A549 (cell line): ENCODE measurements at regions not wholly inside any gene's neighbourhood (a gene's known extent, or its start where the extent isn't known, plus 50 kb on each side); places are given as distances from the start of the nearest gene placed in this dataset.

ENCODE experiments used
- ATAC-seq, 2 experiments: fragments of 200-7000 bp in 1 of 2; fragments of >200 bp in 1 of 2; cut with Nextera tagmentation in 1 of 2; cut with Tn5 transposase in 1 of 2; 3 replicates each; pipeline versions ENCODE4 v1.8.0 to v1.9.1; 2018 to 2020; ENCODE audit warnings: mild to moderate bottlenecking in 1 of 2, moderate library complexity in 1 of 2
- CTCF ChIA-PET: fragments of 300-600 bp; sonication (Branson Sonifier 250); formaldehyde crosslinking; extraction: SDS; loops from one replicate; lab custom pipeline; 2021; ENCODE audit warnings: antibody characterized with exemption, inconsistent platforms; lab: Yijun Ruan, JAX
- POLR2A ChIA-PET: fragments of 350-600 bp; formaldehyde crosslinking; extraction: SDS; loops from one replicate; lab custom pipeline; 2021; ENCODE audit warnings: antibody characterized with exemption, inconsistent platforms; lab: Yijun Ruan, JAX
- DNase-seq, 2 experiments: peaks; one replicate each; pipeline versions ENCODE4 v3.0.0 to v3.0.0-alpha.2; 2011 to 2016; ENCODE audit warnings: low read depth in 1 of 2, low spot score in 1 of 2
- FAIRE-seq: peaks from 2 replicates; lab custom pipeline; 2011; peaks lifted over from hg19 to GRCh38; lab: Jason Lieb, UNC
- H3K27ac ChIP-seq, 2 experiments: fragments of >200 bp; sonication (Bioruptor Twin); formaldehyde crosslinking; 3 replicates each; pipeline ENCODE4 v1.5.1; 2016 to 2017
- H3K4me1 ChIP-seq: fragments of >200 bp; sonication (Bioruptor Twin); formaldehyde crosslinking; 3 replicates; pipeline ENCODE4 v1.6.1; 2016
- H3K4me2 ChIP-seq: fragments of >200 bp; sonication (Bioruptor Twin); formaldehyde crosslinking; 3 replicates; pipeline ENCODE4 v1.6.1; 2016
- H3K4me3 ChIP-seq: fragments of >200 bp; sonication (Bioruptor Twin); formaldehyde crosslinking; 3 replicates; pipeline ENCODE4 v1.5.1; 2016
- H3K9me3 ChIP-seq: fragments of >200 bp; sonication (Bioruptor Twin); formaldehyde crosslinking; 3 replicates; pipeline ENCODE4 v1.6.1; 2016
- BHLHE40 ChIP-seq: IDR thresholded peaks from 2 replicates; pipeline ENCODE4 v1.6.1; 2012; ENCODE audit warnings: low read depth, low read length, inconsistent platforms
- CHD4 ChIP-seq: fragments of 200-600 bp; sonication (generic); IDR thresholded peaks from 2 replicates; pipeline ENCODE4 v1.6.1; 2016; ENCODE audit warnings: antibody characterized with exemption, mild to moderate bottlenecking, borderline replicate concordance
- CTCF ChIP-seq: fragments of >200 bp; sonication (Bioruptor Twin); formaldehyde crosslinking; IDR thresholded peaks from 3 replicates; pipeline ENCODE4 v1.5.1; 2016
- EHF ChIP-seq: fragments of 250-450 bp; sonication (Bioruptor Pico); IDR thresholded peaks from 2 replicates; pipeline ENCODE4 v1.5.0; 2020; ENCODE audit warnings: mild to moderate bottlenecking
- EHMT2 ChIP-seq: fragments of 200-600 bp; sonication (generic); IDR thresholded peaks from 2 replicates; pipeline ENCODE4 v1.6.1; 2016; ENCODE audit warnings: antibody characterized with exemption, low read depth, mild to moderate bottlenecking, moderate library complexity
- EP300 ChIP-seq, 2 experiments: fragments of >200 bp; sonication (Bioruptor Twin); formaldehyde crosslinking; IDR thresholded peaks; 2 replicates in 1 of 2; 3 replicates in 1 of 2; pipeline ENCODE4 v1.6.1; 2016 to 2017
- FOSB ChIP-seq: fragments of 250-450 bp; sonication (Bioruptor Pico); IDR thresholded peaks from 2 replicates; pipeline ENCODE4 v1.5.0; 2020; ENCODE audit warnings: mild to moderate bottlenecking, moderate library complexity
- FOSL2 ChIP-seq, 2 experiments: fragments of 450-650 bp in 1 of 2; fragments of >200 bp in 1 of 2; sonication (Bioruptor Twin) in 1 of 2; formaldehyde crosslinking; IDR thresholded peaks; 2 replicates each; pipeline versions ENCODE4 v1.5.0 to v1.6.1; 2016 to 2020; ENCODE audit warnings: mild to moderate bottlenecking in 1 of 2, moderate library complexity in 1 of 2
- HMGXB4 ChIP-seq: fragments of 250-450 bp; sonication (Bioruptor Pico); IDR thresholded peaks from 2 replicates; pipeline ENCODE4 v1.5.0; 2021; ENCODE audit warnings: mild to moderate bottlenecking, moderate library complexity, borderline replicate concordance
- HOXB13 ChIP-seq: fragments of 250-450 bp; sonication (Bioruptor Pico); IDR thresholded peaks from 2 replicates; pipeline ENCODE4 v1.5.0; 2020; ENCODE audit warnings: low read depth, mild to moderate bottlenecking, moderate library complexity
- JUN ChIP-seq, 2 experiments: fragments of >200 bp; sonication (Bioruptor Twin); formaldehyde crosslinking; IDR thresholded peaks; 2 replicates in 1 of 2; 3 replicates in 1 of 2; pipeline ENCODE4 v1.6.1; 2016 to 2017
- KDM5A ChIP-seq: fragments of 200-600 bp; sonication (generic); IDR thresholded peaks from 2 replicates; pipeline ENCODE4 v1.6.1; 2016; ENCODE audit warnings: antibody characterized with exemption, mild to moderate bottlenecking
- MAFK ChIP-seq: fragments of 450-650 bp; IDR thresholded peaks from 2 replicates; pipeline ENCODE4 v1.6.1; 2014; ENCODE audit not compliant: partially characterized antibody
- MYC ChIP-seq: IDR thresholded peaks from 2 replicates; pipeline ENCODE4 v1.6.1; 2012; ENCODE audit warnings: mild to moderate bottlenecking, inconsistent platforms, low read length, improper control_type of control experiment, borderline replicate concordance
- PBX3 ChIP-seq: IDR thresholded peaks from 2 replicates; pipeline ENCODE4 v1.6.1; 2012
- PHF8 ChIP-seq: fragments of 200-600 bp; sonication (generic); IDR thresholded peaks from 2 replicates; pipeline ENCODE4 v1.6.1; 2016; ENCODE audit warnings: low read depth, mild to moderate bottlenecking, antibody characterized with exemption, moderate library complexity, borderline replicate concordance
- POLR2AphosphoS2 ChIP-seq: conservative IDR thresholded peaks from 2 replicates; pipeline ENCODE4 v1.6.1; 2012; ENCODE audit warnings: low read length, improper control_type of control experiment, inconsistent platforms
- RCOR1 ChIP-seq: fragments of 150-350 bp; IDR thresholded peaks from 2 replicates; pipeline ENCODE4 v1.6.1; 2014; ENCODE audit warnings: antibody characterized with exemption, low read length, low read depth
- SMC3 ChIP-seq: fragments of >200 bp; sonication (Bioruptor Twin); formaldehyde crosslinking; IDR thresholded peaks from 3 replicates; pipeline ENCODE4 v1.6.1; 2018; ENCODE audit warnings: inconsistent platforms
- SREBF2 ChIP-seq: fragments of 450-650 bp; IDR thresholded peaks from 2 replicates; pipeline ENCODE4 v1.6.1; 2014; ENCODE audit warnings: mild to moderate bottlenecking, moderate library complexity
- TP53 ChIP-seq: fragments of 250-450 bp; sonication (Bioruptor Pico); IDR thresholded peaks from 2 replicates; pipeline ENCODE4 v1.5.0; 2021; ENCODE audit warnings: mild to moderate bottlenecking, moderate library complexity
- ZC3H11A ChIP-seq: fragments of 450-650 bp; IDR thresholded peaks from 2 replicates; pipeline ENCODE4 v1.6.1; 2014; ENCODE audit warnings: antibody characterized with exemption, mild to moderate bottlenecking
- WGBS: methylation state at CpG from one replicate; pipeline ENCODE4 v1.1.6; 2017; ENCODE audit errors: missing lambda C conversion rate; 5-methylcytosine and 5-hydroxymethylcytosine counted together
- TF ChIP-seq, protein P1 (sequence below): fragments of 450-650 bp; IDR thresholded peaks from 2 replicates; pipeline ENCODE4 v1.6.1; 2014; ENCODE audit warnings: antibody characterized with exemption
- TF ChIP-seq, protein P2 (sequence below): fragments of 250-450 bp; sonication (Bioruptor Pico); IDR thresholded peaks from 2 replicates; pipeline ENCODE4 v1.5.0; 2020; ENCODE audit warnings: low read depth, mild to moderate bottlenecking, moderate library complexity
- TF ChIP-seq, protein P3 (sequence below): IDR thresholded peaks from 2 replicates; pipeline ENCODE4 v1.6.1; 2012; ENCODE audit warnings: low read depth, borderline replicate concordance

GRCh38 chr15:61441891-61442290, 212.8 kb upstream of the RORA start (continued):
- no peak for TF ChIP-seq CTCF

GRCh38 chr15:61426466-61426865, 197.4 kb upstream of the RORA start:
- no peak for ATAC-seq
- DNase-seq, result no peak
- TF ChIP-seq FOSL2 (IDR thresholded peaks at IDR 0.05) (no peak), FOSL2 (CRISPR knock-in tag; IDR thresholded peaks at IDR 0.05) (no peak), EHMT2 (no peak), FOSB (CRISPR knock-in tag) (no peak), MYC (no peak), TP53 (CRISPR knock-in tag) (no peak), POLR2AphosphoS2 (no peak), PHF8 (no peak), BHLHE40 (no peak), SREBF2 (no peak), KDM5A (no peak), JUN (IDR thresholded peaks at IDR 0.05) (no peak)
- TF ChIP-seq, protein P1, sequence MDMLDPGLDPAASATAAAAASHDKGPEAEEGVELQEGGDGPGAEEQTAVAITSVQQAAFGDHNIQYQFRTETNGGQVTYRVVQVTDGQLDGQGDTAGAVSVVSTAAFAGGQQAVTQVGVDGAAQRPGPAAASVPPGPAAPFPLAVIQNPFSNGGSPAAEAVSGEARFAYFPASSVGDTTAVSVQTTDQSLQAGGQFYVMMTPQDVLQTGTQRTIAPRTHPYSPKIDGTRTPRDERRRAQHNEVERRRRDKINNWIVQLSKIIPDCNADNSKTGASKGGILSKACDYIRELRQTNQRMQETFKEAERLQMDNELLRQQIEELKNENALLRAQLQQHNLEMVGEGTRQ, result no peak
- TF ChIP-seq, protein P2, sequence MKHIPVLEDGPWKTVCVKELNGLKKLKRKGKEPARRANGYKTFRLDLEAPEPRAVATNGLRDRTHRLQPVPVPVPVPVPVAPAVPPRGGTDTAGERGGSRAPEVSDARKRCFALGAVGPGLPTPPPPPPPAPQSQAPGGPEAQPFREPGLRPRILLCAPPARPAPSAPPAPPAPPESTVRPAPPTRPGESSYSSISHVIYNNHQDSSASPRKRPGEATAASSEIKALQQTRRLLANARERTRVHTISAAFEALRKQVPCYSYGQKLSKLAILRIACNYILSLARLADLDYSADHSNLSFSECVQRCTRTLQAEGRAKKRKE, result no peak
- no peak for FAIRE-seq
- ChIA-PET CTCF (no interaction called here), POLR2A (no interaction called here)
- Histone ChIP-seq H3K27ac (no peak overlapping the region), H3K4me3 (no peak overlapping the region), H3K4me1 (no peaks in the 10 kb centered on the region), H3K4me2 (no peak overlapping the region), H3K9me3 (no peaks in the 10 kb centered on the region)
- WGBS, result 23% methylated on average over 1 of the region's 1 CpG

GRCh38 chr15:61425934-61426333, 196.8 kb upstream of the RORA start:
- ChIA-PET CTCF (no interaction called here), POLR2A (no interaction called here)
- H3K4me1 ChIP-seq, result no peaks in the 10 kb centered on the region
- FAIRE-seq, result no peak
- no peaks in the 10 kb centered on the region for H3K9me3 ChIP-seq
- no peak for DNase-seq
- 61% methylated on average over 1 of the region's 1 CpG for WGBS
- no peak overlapping the region for H3K4me3 ChIP-seq
- ATAC-seq, result no peak
- no peak overlapping the region for H3K4me2 ChIP-seq
- TF ChIP-seq MAFK (no peak), SREBF2 (no peak), HMGXB4 (no peak), ZC3H11A (no peak), PBX3 (no peak), EHF (CRISPR knock-in tag) (no peak), KDM5A (no peak), HOXB13 (CRISPR knock-in tag) (no peak), RCOR1 (no peak), EP300 (IDR thresholded peaks at IDR 0.05) (no peak), CHD4 (no peak), SMC3 (no peak)
- TF ChIP-seq, protein P3, sequence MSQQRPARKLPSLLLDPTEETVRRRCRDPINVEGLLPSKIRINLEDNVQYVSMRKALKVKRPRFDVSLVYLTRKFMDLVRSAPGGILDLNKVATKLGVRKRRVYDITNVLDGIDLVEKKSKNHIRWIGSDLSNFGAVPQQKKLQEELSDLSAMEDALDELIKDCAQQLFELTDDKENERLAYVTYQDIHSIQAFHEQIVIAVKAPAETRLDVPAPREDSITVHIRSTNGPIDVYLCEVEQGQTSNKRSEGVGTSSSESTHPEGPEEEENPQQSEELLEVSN, result no peak
- no peak overlapping the region for H3K27ac ChIP-seq
